PFSK-1 (cell line): ENCODE measurements at regions not wholly inside any gene's neighbourhood (a gene's known extent, or its start where the extent isn't known, plus 50 kb on each side); places are given as distances from the start of the nearest gene placed in this dataset.

Experiments
- FOXP2 ChIP-seq: optimal IDR thresholded peaks from 2 replicates; pipeline ENCODE3; 2011; ENCODE audit warnings: borderline replicate concordance, control low read depth, inconsistent platforms; ENCODE audit not compliant: insufficient read depth; ENCODE audit errors: extremely low read length, extremely low read depth
- POLR2AphosphoS5 ChIP-seq: IDR thresholded peaks from 2 replicates; pipeline ENCODE4 v1.6.1; 2012; ENCODE audit warnings: low read depth, mild to moderate bottlenecking, control low read depth, low read length, moderate library complexity
- REST ChIP-seq, 2 experiments: IDR thresholded peaks; 2 replicates each; pipeline versions ENCODE4 v1.6.1 to v1.8.0; 2011 to 2012; ENCODE audit warnings: low read depth in 2 of 2, low read length in 2 of 2, control low read depth in 1 of 2, inconsistent platforms in 1 of 2, mild to moderate bottlenecking in 1 of 2, moderate library complexity in 1 of 2; ENCODE audit not compliant: insufficient read depth in 1 of 2
- SIN3A ChIP-seq: IDR thresholded peaks from 2 replicates; pipeline ENCODE4 v1.6.1; 2012; ENCODE audit warnings: mild to moderate bottlenecking, low read length, moderate library complexity, borderline replicate concordance; ENCODE audit not compliant: insufficient read depth
- TAF1 ChIP-seq: IDR thresholded peaks from 2 replicates; pipeline ENCODE4 v1.6.1; 2012; ENCODE audit warnings: low read length, control low read depth, borderline replicate concordance; ENCODE audit not compliant: insufficient read depth

DNA sequence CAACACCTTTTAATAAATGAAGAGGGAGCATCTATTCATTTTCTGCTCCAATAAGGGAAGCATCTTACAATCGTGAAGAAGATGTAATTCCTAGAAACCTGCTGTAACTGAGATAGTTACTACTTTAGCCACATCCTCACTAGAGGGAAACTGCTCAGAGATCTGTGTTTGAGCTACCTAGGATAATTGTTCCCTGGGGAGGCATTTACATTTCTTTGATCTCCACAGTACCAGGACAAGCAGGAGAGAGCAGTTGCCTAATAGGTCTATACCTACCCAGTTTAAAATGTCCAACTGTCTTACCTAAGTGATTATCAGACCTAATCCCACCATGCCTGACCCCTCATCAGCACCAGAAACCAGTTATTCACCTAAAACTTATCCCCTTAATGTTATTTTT is 196.9 kb downstream of the TUSC1 start:
- no peak for TF ChIP-seq FOXP2
- TF ChIP-seq POLR2AphosphoS5 = no peak
- no peak for TF ChIP-seq TAF1
- TF ChIP-seq REST (IDR thresholded peaks at IDR 0.05; ENCODE audit: insufficient read depth in 1 of 2, low read depth in 2 of 2, low read length in 2 of 2) = no peak
- no peak for TF ChIP-seq SIN3A

GRCh38 chr9:25480696-25481095 is 197.5 kb downstream of the TUSC1 start:
- no peak for TF ChIP-seq REST (IDR thresholded peaks at IDR 0.05; ENCODE audit: insufficient read depth in 1 of 2, low read depth in 2 of 2, low read length in 2 of 2)
- TF ChIP-seq TAF1 = no peak
- no peak for TF ChIP-seq POLR2AphosphoS5
- TF ChIP-seq FOXP2 = no peak
- TF ChIP-seq SIN3A = no peak

- no peak for TF ChIP-seq REST (IDR thresholded peaks at IDR 0.05; ENCODE audit: insufficient read depth in 1 of 2, low read depth in 2 of 2, low read length in 2 of 2)
- no peak for TF ChIP-seq FOXP2
- no peak for TF ChIP-seq SIN3A
- no peak for TF ChIP-seq TAF1
- no peak for TF ChIP-seq POLR2AphosphoS5
These were observed 205.6 kb downstream of the TUSC1 start for GRCh38 chr9:25472681-25473080.

- TF ChIP-seq FOXP2 = no peak
- no peak for TF ChIP-seq SIN3A
- TF ChIP-seq REST (IDR thresholded peaks at IDR 0.05; ENCODE audit: insufficient read depth in 1 of 2, low read depth in 2 of 2, low read length in 2 of 2) = no peak
- TF ChIP-seq POLR2AphosphoS5 = no peak
- TF ChIP-seq TAF1 = no peak
These were observed 206.1 kb downstream of the TUSC1 start for GRCh38 chr9:25472085-25472607.

DNA sequence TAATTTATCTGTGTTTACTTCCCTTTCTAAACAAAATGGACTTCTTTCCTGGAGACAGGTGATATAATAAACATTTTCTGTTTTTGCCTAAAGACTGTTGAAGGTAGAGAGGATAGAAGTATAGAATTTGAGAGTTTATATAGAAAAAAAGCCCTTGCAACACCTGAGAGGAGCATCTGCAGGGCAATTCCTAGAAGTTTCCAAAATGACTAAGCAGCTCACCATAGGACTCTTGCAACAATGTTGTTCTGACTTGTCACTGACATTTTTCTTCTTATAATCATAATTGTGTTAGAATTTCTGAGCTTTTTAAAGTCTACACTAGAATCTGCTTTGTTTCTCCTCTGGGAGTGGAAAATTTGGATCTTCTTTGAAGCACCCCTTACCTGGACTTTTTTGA is 216.8 kb downstream of the TUSC1 start:
- TF ChIP-seq TAF1 = no peak
- no peak for TF ChIP-seq POLR2AphosphoS5
- TF ChIP-seq FOXP2 = no peak
- no peak for TF ChIP-seq REST (IDR thresholded peaks at IDR 0.05; ENCODE audit: insufficient read depth in 1 of 2, low read depth in 2 of 2, low read length in 2 of 2)
- TF ChIP-seq SIN3A = no peak
